H1 (cell line): ENCODE measurements at regions not wholly inside any gene's neighbourhood (a gene's known extent, or its start where the extent isn't known, plus 50 kb on each side); places are given as distances from the start of the nearest gene placed in this dataset.

Experiments used
- CTCF ChIA-PET: fragments of 300-600 bp; sonication (Branson Sonifier 250); formaldehyde crosslinking; loops from one replicate; lab custom pipeline; 2021; ENCODE audit not compliant: partially characterized antibody; lab: Charles Lee
- POLR2A ChIA-PET: fragments of 300-600 bp; sonication (Branson Sonifier 250); formaldehyde crosslinking; loops from one replicate; lab custom pipeline; 2021; ENCODE audit warnings: inconsistent platforms; ENCODE audit not compliant: partially characterized antibody; lab: Charles Lee
- DNase-seq, 2 experiments: peaks; one replicate each; pipeline versions ENCODE4 v3.0.0 to v3.0.0-alpha.2; 2010 to 2022; ENCODE audit warnings: low spot score in 2 of 2, low read depth in 1 of 2, mixed read lengths in 1 of 2
- FAIRE-seq: peaks from 2 replicates; lab custom pipeline; 2011; peaks lifted over from hg19 to GRCh38; lab: Jason Lieb, UNC
- H2AFZ ChIP-seq: 2 replicates; pipeline ENCODE4 v1.8.1; 2012; ENCODE audit warnings: low read length, inconsistent platforms
- H2AK5ac ChIP-seq: 2 replicates; pipeline ENCODE4 v1.6.1; 2013; ENCODE audit warnings: low read depth, low read length
- H2BK120ac ChIP-seq: replicated peaks from 2 replicates; pipeline ENCODE3; 2013; ENCODE audit warnings: low read depth, low read length, inconsistent platforms
- H2BK12ac ChIP-seq: 2 replicates; pipeline ENCODE4 v1.6.1; 2013; ENCODE audit warnings: low read depth, low read length
- H2BK15ac ChIP-seq: 2 replicates; pipeline ENCODE4 v1.6.1; 2013; ENCODE audit warnings: low read length
- H2BK20ac ChIP-seq: 2 replicates; pipeline ENCODE4 v1.6.1; 2013; ENCODE audit warnings: low read length
- H2BK5ac ChIP-seq: 2 replicates; pipeline ENCODE4 v1.6.1; 2013; ENCODE audit warnings: low read depth, low read length
- H3K14ac ChIP-seq: 2 replicates; pipeline ENCODE4 v1.6.1; 2013; ENCODE audit warnings: inconsistent platforms; ENCODE audit not compliant: insufficient read length
- H3K18ac ChIP-seq: 2 replicates; pipeline ENCODE4 v1.6.1; 2013; ENCODE audit warnings: low read length; ENCODE audit errors: extremely low read depth
- H3K23ac ChIP-seq: 2 replicates; pipeline ENCODE4 v1.6.1; 2013; ENCODE audit warnings: inconsistent platforms; ENCODE audit not compliant: insufficient read length
- H3K23me2 ChIP-seq: 2 replicates; pipeline ENCODE4 v1.6.1; 2013; ENCODE audit warnings: low read depth, low read length
- H3K27ac ChIP-seq: 2 replicates; pipeline ENCODE4 v1.6.1; 2011; ENCODE audit warnings: low read depth, low read length, inconsistent platforms
- H3K27me3 ChIP-seq, 4 experiments: replicated peaks in 1 of 4; 1 replicate in 1 of 4; 2 replicates in 3 of 4; pipeline versions ENCODE4 v1.6.1 to v1.8.1; 2011 to 2013; ENCODE audit warnings: low read length in 3 of 4, mild to moderate bottlenecking in 3 of 4, inconsistent platforms in 2 of 4, mixed read lengths in 2 of 4, moderate library complexity in 1 of 4; ENCODE audit not compliant: control insufficient read depth in 3 of 4, insufficient read depth in 3 of 4; ENCODE audit errors: extremely low read depth in 1 of 4
- H3K36me3 ChIP-seq, 4 experiments: 2 replicates each; pipeline versions ENCODE4 v1.6.1 to v1.8.1; 2011 to 2013; ENCODE audit warnings: mild to moderate bottlenecking in 4 of 4, low read length in 3 of 4, moderate library complexity in 2 of 4, control low read depth in 1 of 4, inconsistent platforms in 1 of 4; ENCODE audit not compliant: insufficient read depth in 4 of 4, control insufficient read depth in 2 of 4
- H3K4ac ChIP-seq: replicated peaks from 2 replicates; pipeline ENCODE3; 2013; ENCODE audit warnings: low read length, low read depth, mixed read lengths, inconsistent platforms; ENCODE audit not compliant: insufficient read length
- H3K4me1 ChIP-seq, 4 experiments: replicated peaks in 1 of 4; 1 replicate in 1 of 4; 2 replicates in 3 of 4; pipeline versions ENCODE4 v1.6.1 to v1.8.1; 2011 to 2013; ENCODE audit warnings: low read length in 3 of 4, inconsistent platforms in 2 of 4, mixed read lengths in 1 of 4; ENCODE audit not compliant: insufficient read depth in 4 of 4, control insufficient read depth in 3 of 4
- H3K4me2 ChIP-seq, 2 experiments: 2 replicates each; pipeline versions ENCODE4 v1.6.1 to v1.8.1; 2011 to 2013; ENCODE audit warnings: low read depth in 2 of 2, low read length in 2 of 2, control low read depth in 1 of 2, inconsistent platforms in 1 of 2, mild to moderate bottlenecking in 1 of 2; ENCODE audit not compliant: insufficient read depth in 1 of 2
- H3K4me3 ChIP-seq, 4 experiments: fragments of 200-600, 300-600 bp in 1 of 4; sonication (generic), shearing (Covaris generic), sonication (Bioruptor Twin) in 1 of 4; 2 replicates each; pipeline versions ENCODE4 v1.5.1 to v1.8.1; 2011 to 2016; ENCODE audit warnings: low read length in 4 of 4, low read depth in 3 of 4, control low read depth in 2 of 4, inconsistent platforms in 2 of 4, mild to moderate bottlenecking in 2 of 4, mixed read lengths in 1 of 4, moderate library complexity in 1 of 4; ENCODE audit not compliant: insufficient read depth in 2 of 4; ENCODE audit errors: extremely low read depth in 1 of 4
- H3K56ac ChIP-seq: replicated peaks from 2 replicates; pipeline ENCODE3; 2013; ENCODE audit warnings: low read depth, mild to moderate bottlenecking, mixed read lengths, low read length, inconsistent platforms; ENCODE audit not compliant: insufficient read length
- H3K79me1 ChIP-seq: 2 replicates; pipeline ENCODE4 v1.6.1; 2013; ENCODE audit warnings: low read depth, low read length, control low read depth
- H3K79me2 ChIP-seq, 2 experiments: 2 replicates each; pipeline versions ENCODE4 v1.6.1 to v1.8.1; 2012 to 2013; ENCODE audit warnings: low read length in 2 of 2, mild to moderate bottlenecking in 2 of 2, inconsistent platforms in 1 of 2; ENCODE audit not compliant: insufficient read depth in 2 of 2, control insufficient read depth in 1 of 2
- H3K9ac ChIP-seq, 4 experiments: replicated peaks in 1 of 4; 1 replicate in 1 of 4; 2 replicates in 3 of 4; pipeline versions ENCODE4 v1.6.1 to v1.8.1; 2011 to 2013; ENCODE audit warnings: low read depth in 3 of 4, low read length in 3 of 4, control low read depth in 2 of 4, mild to moderate bottlenecking in 2 of 4, moderate library complexity in 2 of 4, inconsistent platforms in 1 of 4; ENCODE audit errors: extremely low read depth in 1 of 4
- H3K9me3 ChIP-seq, 2 experiments: 2 replicates each; pipeline versions ENCODE4 v1.6.1 to v1.8.1; 2012 to 2013; ENCODE audit warnings: mild to moderate bottlenecking in 2 of 2, moderate library complexity in 2 of 2, control low read depth in 1 of 2, inconsistent platforms in 1 of 2, low read depth in 1 of 2, low read length in 1 of 2, mixed read lengths in 1 of 2; ENCODE audit not compliant: insufficient read depth in 2 of 2
- H4K20me1 ChIP-seq, 2 experiments: replicated peaks in 1 of 2; 2 replicates each; pipeline versions ENCODE3 to v1.8.1; 2011 to 2013; ENCODE audit warnings: inconsistent platforms in 2 of 2, low read length in 2 of 2, mild to moderate bottlenecking in 1 of 2; ENCODE audit not compliant: insufficient read depth in 2 of 2, control insufficient read depth in 1 of 2
- H4K5ac ChIP-seq: 2 replicates; pipeline ENCODE4 v1.6.1; 2013; ENCODE audit warnings: low read length, low read depth, mixed read lengths, inconsistent platforms; ENCODE audit not compliant: insufficient read length
- H4K8ac ChIP-seq: 2 replicates; pipeline ENCODE4 v1.8.0; 2013; ENCODE audit warnings: mild to moderate bottlenecking, moderate library complexity, low read length, inconsistent platforms; ENCODE audit not compliant: insufficient read depth; ENCODE audit errors: extremely low read depth
- H4K91ac ChIP-seq: replicated peaks from 2 replicates; pipeline ENCODE3; 2013; ENCODE audit warnings: low read length, mixed read lengths, inconsistent platforms; ENCODE audit not compliant: insufficient read length
- ASH2L ChIP-seq: fragments of 200-600, 300-600 bp; sonication (generic); IDR thresholded peaks from one replicate; pipeline ENCODE4 v1.7.1; 2017; ENCODE audit warnings: low read length
- BRCA1 ChIP-seq: IDR thresholded peaks from 2 replicates; pipeline ENCODE4 v1.6.1; 2012; ENCODE audit warnings: low read depth, low read length, improper control_type of control experiment
- CHD2 ChIP-seq: IDR thresholded peaks from 2 replicates; pipeline ENCODE4 v1.6.1; 2012; ENCODE audit warnings: low read length, improper control_type of control experiment
- CREB1 ChIP-seq: IDR thresholded peaks from 2 replicates; pipeline ENCODE4 v1.6.1; 2012; ENCODE audit warnings: inconsistent platforms
- EP300 ChIP-seq, 2 experiments: IDR thresholded peaks; 1 replicate in 1 of 2; 2 replicates in 1 of 2; pipeline ENCODE4 v1.6.1; 2011 to 2012; ENCODE audit warnings: low read depth in 2 of 2, low read length in 2 of 2, mild to moderate bottlenecking in 2 of 2, borderline replicate concordance in 1 of 2, inconsistent platforms in 1 of 2, moderate library complexity in 1 of 2
- GTF2F1 ChIP-seq: IDR thresholded peaks from 2 replicates; pipeline ENCODE4 v1.6.1; 2012; ENCODE audit warnings: low read depth, low read length, improper control_type of control experiment, borderline replicate concordance
- HDAC2 ChIP-seq, 2 experiments: fragments of 300-600 bp in 1 of 2; sonication (generic) in 1 of 2; IDR thresholded peaks; 2 replicates each; pipeline ENCODE4 v1.6.1; 2011 to 2012; ENCODE audit warnings: low read depth in 2 of 2, low read length in 2 of 2, mild to moderate bottlenecking in 2 of 2, moderate library complexity in 2 of 2, borderline replicate concordance in 1 of 2, inconsistent platforms in 1 of 2
- HDAC6 ChIP-seq: IDR thresholded peaks from one replicate; pipeline ENCODE4 v1.7.1; 2012; ENCODE audit warnings: low read depth, mild to moderate bottlenecking, inconsistent platforms, low read length, moderate library complexity
- KDM4A ChIP-seq: IDR thresholded peaks from one replicate; pipeline ENCODE4 v1.7.1; 2012; ENCODE audit warnings: low read depth, mild to moderate bottlenecking, moderate library complexity, low read length, inconsistent platforms; ENCODE audit not compliant: severe bottlenecking
- NRF1 ChIP-seq: IDR thresholded peaks from 2 replicates; pipeline ENCODE4 v1.6.1; 2011; ENCODE audit warnings: mild to moderate bottlenecking, low read depth, low read length, improper control_type of control experiment
- SIN3A ChIP-seq, 2 experiments: IDR thresholded peaks in 1 of 2; conservative IDR thresholded peaks in 1 of 2; 2 replicates each; pipeline ENCODE4 v1.6.1; 2011 to 2012; ENCODE audit warnings: low read length in 2 of 2, improper control_type of control experiment in 1 of 2, low read depth in 1 of 2, mild to moderate bottlenecking in 1 of 2
- TAF1 ChIP-seq: IDR thresholded peaks from 2 replicates; pipeline ENCODE4 v1.6.1; 2011; ENCODE audit warnings: mild to moderate bottlenecking, low read depth, low read length
- YY1 ChIP-seq: IDR thresholded peaks from 2 replicates; pipeline ENCODE4 v1.6.1; 2011; ENCODE audit warnings: low read depth, mild to moderate bottlenecking, low read length
- ZNF274 ChIP-seq: IDR thresholded peaks from 2 replicates; pipeline ENCODE4 v1.7.0; 2012; ENCODE audit warnings: low read length, borderline replicate concordance; ENCODE audit errors: extremely low read depth
- WGBS, 2 experiments: shearing (Covaris generic) in 1 of 2; methylation state at CpG; one replicate each; pipeline versions ENCODE4 v1.1.6 to v1.1.7; 2013 to 2015; ENCODE audit warnings: low lambda C conversion rate in 2 of 2, mixed read lengths in 2 of 2, inconsistent platforms in 1 of 2, low coverage in 1 of 2, missing lambda C conversion rate in 1 of 2; ENCODE audit not compliant: insufficient replicate concordance in 2 of 2, insufficient coverage in 1 of 2, insufficient read length in 1 of 2; ENCODE audit errors: extremely low coverage in 1 of 2, missing lambda C conversion rate in 1 of 2; 5-methylcytosine and 5-hydroxymethylcytosine counted together
- TF ChIP-seq, protein P1 (sequence below): IDR thresholded peaks from 2 replicates; pipeline ENCODE4 v1.6.1; 2012; ENCODE audit warnings: inconsistent platforms

DNA sequence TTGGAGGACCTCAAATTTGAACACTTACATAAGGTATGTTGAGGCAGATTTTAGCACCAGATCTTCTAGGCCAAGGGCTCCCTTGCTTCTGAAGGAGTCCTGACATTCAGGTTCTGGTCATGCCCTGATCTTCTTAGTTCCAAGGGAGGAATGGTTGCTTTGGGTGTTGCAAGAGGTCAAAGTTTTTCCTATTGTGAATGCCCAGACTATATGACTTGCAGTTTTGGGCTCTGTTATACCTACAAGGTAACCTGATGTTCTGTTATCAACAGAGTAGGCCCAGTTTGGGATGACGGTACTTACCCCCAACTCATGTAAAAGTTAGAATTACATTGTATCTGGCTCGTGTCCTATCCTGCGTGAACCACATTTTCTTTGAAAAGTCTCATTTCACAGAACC is 69.1 kb upstream of the COCH start:
- Histone ChIP-seq H3K9ac (no peak overlapping the region), H4K5ac (no peak overlapping the region), H3K4ac (no peak overlapping the region), H4K8ac (no peak overlapping the region), H3K4me3 (no peak overlapping the region), H3K56ac (no peak overlapping the region), H2BK5ac (no peak overlapping the region), H3K27ac (no peak overlapping the region), H2AK5ac (no peak overlapping the region), H3K36me3 (no peaks in the 10 kb centered on the region), H3K4me2 (no peak overlapping the region), H3K9me3 (no peaks in the 10 kb centered on the region), H3K4me1 (no peaks in the 10 kb centered on the region), H2BK15ac (no peak overlapping the region), H3K79me2 (no peaks in the 10 kb centered on the region), H3K27me3 (peaks cover 0 to 1% (median 0%) of the 10 kb centered on the region in 4 experiments; a peak in 1 of 7 replicates), H4K91ac (no peak overlapping the region), H3K23me2 (no peaks in the 10 kb centered on the region), H4K20me1 (no peaks in the 10 kb centered on the region), H2BK20ac (no peak overlapping the region), H2BK12ac (no peak overlapping the region), H2BK120ac (no peak overlapping the region), H3K18ac (no peak overlapping the region), H3K79me1 (no peaks in the 10 kb centered on the region), H3K14ac (no peak overlapping the region), H3K23ac (no peak overlapping the region), H2AFZ (no peak overlapping the region)
- ChIA-PET POLR2A (no interaction called here), CTCF (no interaction called here)
- 80% methylated on average over 3 of the region's 3 CpGs; no CpG with 5 or more reads in 1 of the 2 experiments for WGBS, 2 experiments
- FAIRE-seq (no peak), DNase-seq (no peak)
- TF ChIP-seq HDAC6 (no peak), CREB1 (no peak), SIN3A (conservative IDR thresholded peaks at IDR 0.05 in 1 of 2, IDR thresholded peaks at IDR 0.05 in 1 of 2; ENCODE audit: low read depth in 1 of 2, low read length in 2 of 2) (no peak), YY1 (no peak), GTF2F1 (no peak), HDAC2 (IDR thresholded peaks at IDR 0.05; ENCODE audit: borderline replicate concordance in 1 of 2, low read depth in 2 of 2, low read length in 2 of 2) (no peak), BRCA1 (no peak), NRF1 (no peak), ZNF274 (no peak), EP300 (IDR thresholded peaks at IDR 0.05; ENCODE audit: borderline replicate concordance in 1 of 2, low read depth in 2 of 2, low read length in 2 of 2) (no peak), TAF1 (no peak), ASH2L (no peak), KDM4A (no peak), CHD2 (no peak)
- TF ChIP-seq, protein P1, sequence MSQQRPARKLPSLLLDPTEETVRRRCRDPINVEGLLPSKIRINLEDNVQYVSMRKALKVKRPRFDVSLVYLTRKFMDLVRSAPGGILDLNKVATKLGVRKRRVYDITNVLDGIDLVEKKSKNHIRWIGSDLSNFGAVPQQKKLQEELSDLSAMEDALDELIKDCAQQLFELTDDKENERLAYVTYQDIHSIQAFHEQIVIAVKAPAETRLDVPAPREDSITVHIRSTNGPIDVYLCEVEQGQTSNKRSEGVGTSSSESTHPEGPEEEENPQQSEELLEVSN: no peak
